ENCODE measurements at regions not wholly inside any gene's neighbourhood (a gene's known extent, or its start where the extent isn't known, plus 50 kb on each side); places are given as distances from the start of the nearest gene placed in this dataset.

GRCh38 chr5:120394259-120394658, 69.8 kb upstream of the PRR16 start:
- H4K20me1 ChIP-seq (ENCODE audit: insufficient read depth, low read length), result no peaks in the 10 kb centered on the region
- no peak overlapping the region for H3K4me2 ChIP-seq (ENCODE audit: low read depth, low read length)
- in situ Hi-C loops (cut with MboI; ENCODE audit: low sequenced_read_pairs) (no loop called here), dilution Hi-C loops (cut with HindIII; ENCODE audit: low sequenced_read_pairs, unreplicated experiment) (no loop called here), intact Hi-C loops (cut with micrococcal nuclease) (loop anchor here (5.0 kb wide), 1 partner anchor 242 kb away; no protein-coding TSS in a partner anchor)
- H3K56ac ChIP-seq (ENCODE audit: extremely low read depth, insufficient read depth, low read length), result no peak overlapping the region
- no peak overlapping the region for H3K27ac ChIP-seq (ENCODE audit: insufficient read depth, low read length)
- H3K27me3 ChIP-seq (ENCODE audit: control insufficient read depth, insufficient read depth, low read length), result no peaks in the 10 kb centered on the region
- H2BK120ac ChIP-seq (ENCODE audit: low read depth, low read length), result no peak overlapping the region
- H4K5ac ChIP-seq (ENCODE audit: low read depth, low read length), result no peak overlapping the region
- no peaks in the 10 kb centered on the region for H3K9me1 ChIP-seq (ENCODE audit: insufficient read depth, low read length)
- H2BK5ac ChIP-seq (ENCODE audit: low read depth, low read length, poor library complexity, severe bottlenecking), result no peak overlapping the region
- TF ChIP-seq MAZ (IDR thresholded peaks at IDR 0.05; ENCODE audit: borderline replicate concordance, low read depth, low read length) (no peak), BHLHE40 (IDR thresholded peaks at IDR 0.05; ENCODE audit: low read depth, low read length) (no peak), RCOR1 (IDR thresholded peaks at IDR 0.05; ENCODE audit: insufficient replicate concordance, low read length) (no peak), NFE2L2 (IDR thresholded peaks at IDR 0.05; ENCODE audit: low read depth, low read length) (no peak), RFX5 (IDR thresholded peaks at IDR 0.05; ENCODE audit: low read depth, low read length) (no peak), CTCF (conservative IDR thresholded peaks at IDR 0.05; ENCODE audit: low read depth, low read length) (no peak), MXI1 (IDR thresholded peaks at IDR 0.05; ENCODE audit: borderline replicate concordance, low read depth, low read length) (no peak), RAD21 (IDR thresholded peaks at IDR 0.05; ENCODE audit: low read length) (no peak), USF2 (IDR thresholded peaks at IDR 0.05; ENCODE audit: low read depth, low read length) (no peak), SMC3 (IDR thresholded peaks at IDR 0.05; ENCODE audit: low read depth, low read length) (no peak), CEBPB (IDR thresholded peaks at IDR 0.05; ENCODE audit: low read depth, low read length) (no peak), POLR2A (IDR thresholded peaks at IDR 0.05; ENCODE audit: low read depth, low read length) (no peak), ELK1 (IDR thresholded peaks at IDR 0.05; ENCODE audit: borderline replicate concordance, low read depth, low read length) (no peak), CHD1 (IDR thresholded peaks at IDR 0.05; ENCODE audit: low read depth, low read length) (no peak)
- H2BK20ac ChIP-seq (ENCODE audit: low read depth, low read length), result no peak overlapping the region
- DNase-seq (no peak), ATAC-seq (ENCODE audit: low read depth) (no peak)
- H2BK15ac ChIP-seq (ENCODE audit: low read depth, low read length), result no peak overlapping the region
- H3K4me1 ChIP-seq (ENCODE audit: control insufficient read depth, insufficient read depth, low read length), result no peaks in the 10 kb centered on the region
- H4K91ac ChIP-seq (ENCODE audit: insufficient read depth, low read depth, low read length), result no peak overlapping the region
- no peak overlapping the region for H4K8ac ChIP-seq (ENCODE audit: low read depth in 2 of 2, low read length in 2 of 2)
- no peaks in the 10 kb centered on the region for H3K36me3 ChIP-seq (ENCODE audit: control insufficient read depth, insufficient read depth, low read length)
- H3K23ac ChIP-seq (ENCODE audit: low read depth, low read length), result no peak overlapping the region
- H3K18ac ChIP-seq (ENCODE audit: low read depth, low read length), result no peak overlapping the region
- H3K4me3 ChIP-seq (ENCODE audit: insufficient read depth, low read depth, low read length), result no peak overlapping the region
- H3K9ac ChIP-seq (ENCODE audit: low read depth, low read length), result no peak overlapping the region
- no peak overlapping the region for H3K14ac ChIP-seq (replicated peaks; ENCODE audit: low read depth, low read length)
- ChIA-PET POLR2A (ENCODE audit: unreplicated experiment) (no interaction called here), CTCF (no interaction called here)
- no peaks in the 10 kb centered on the region for H3K79me1 ChIP-seq (ENCODE audit: low read depth in 1 of 2, low read length in 2 of 2)
- no peak overlapping the region for H2AK9ac ChIP-seq (replicated peaks; ENCODE audit: low read depth, low read length, poor library complexity)
- H3K4ac ChIP-seq (ENCODE audit: low read depth, low read length), result no peak overlapping the region
- BruUV-seq (replicated peaks), result no TSS peak
- H2AFZ ChIP-seq (replicated peaks; ENCODE audit: low read length, poor library complexity), result no peak overlapping the region
- peaks cover under 1% of the 10 kb centered on the region; the same call in 1 of the 2 replicates for H3K9me3 ChIP-seq (ENCODE audit: control insufficient read depth, insufficient read depth, low read length)
- H2AK5ac ChIP-seq (ENCODE audit: low read depth, low read length), result no peak overlapping the region
